ENCODE measurements at regions not wholly inside any gene's neighbourhood (a gene's known extent, or its start where the extent isn't known, plus 50 kb on each side); places are given as distances from the start of the nearest gene placed in this dataset.

DNA sequence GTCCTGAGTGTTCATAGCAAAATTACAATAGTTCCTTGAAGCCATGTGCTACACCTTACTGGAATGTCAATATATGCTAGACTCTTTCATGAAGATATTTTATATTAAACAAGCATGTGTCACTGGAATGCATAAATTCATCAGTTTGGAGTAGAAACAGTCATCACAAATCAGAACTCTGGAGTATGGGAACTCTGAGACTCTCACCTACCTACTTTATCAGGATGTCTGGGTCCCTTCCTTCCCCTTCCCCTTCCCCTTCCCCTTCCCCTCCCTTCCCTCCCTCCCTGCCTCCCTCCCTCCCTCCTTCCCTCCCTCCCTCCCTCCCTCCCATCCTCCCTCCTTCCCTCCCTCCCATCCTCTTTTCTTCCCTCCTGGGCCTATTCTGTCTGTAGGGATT lies 144.7 kb upstream of the PEX5L start:
- H3K4me3 ChIP-seq (ENCODE audit: low read depth, low read length): no peak overlapping the region
- TF ChIP-seq, protein P1, sequence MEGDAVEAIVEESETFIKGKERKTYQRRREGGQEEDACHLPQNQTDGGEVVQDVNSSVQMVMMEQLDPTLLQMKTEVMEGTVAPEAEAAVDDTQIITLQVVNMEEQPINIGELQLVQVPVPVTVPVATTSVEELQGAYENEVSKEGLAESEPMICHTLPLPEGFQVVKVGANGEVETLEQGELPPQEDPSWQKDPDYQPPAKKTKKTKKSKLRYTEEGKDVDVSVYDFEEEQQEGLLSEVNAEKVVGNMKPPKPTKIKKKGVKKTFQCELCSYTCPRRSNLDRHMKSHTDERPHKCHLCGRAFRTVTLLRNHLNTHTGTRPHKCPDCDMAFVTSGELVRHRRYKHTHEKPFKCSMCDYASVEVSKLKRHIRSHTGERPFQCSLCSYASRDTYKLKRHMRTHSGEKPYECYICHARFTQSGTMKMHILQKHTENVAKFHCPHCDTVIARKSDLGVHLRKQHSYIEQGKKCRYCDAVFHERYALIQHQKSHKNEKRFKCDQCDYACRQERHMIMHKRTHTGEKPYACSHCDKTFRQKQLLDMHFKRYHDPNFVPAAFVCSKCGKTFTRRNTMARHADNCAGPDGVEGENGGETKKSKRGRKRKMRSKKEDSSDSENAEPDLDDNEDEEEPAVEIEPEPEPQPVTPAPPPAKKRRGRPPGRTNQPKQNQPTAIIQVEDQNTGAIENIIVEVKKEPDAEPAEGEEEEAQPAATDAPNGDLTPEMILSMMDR (IDR thresholded peaks at IDR 0.05; ENCODE audit: low read depth, low read length, missing control alignments): no peak
- no peak for DNase-seq (ENCODE audit: low read depth)

DNA sequence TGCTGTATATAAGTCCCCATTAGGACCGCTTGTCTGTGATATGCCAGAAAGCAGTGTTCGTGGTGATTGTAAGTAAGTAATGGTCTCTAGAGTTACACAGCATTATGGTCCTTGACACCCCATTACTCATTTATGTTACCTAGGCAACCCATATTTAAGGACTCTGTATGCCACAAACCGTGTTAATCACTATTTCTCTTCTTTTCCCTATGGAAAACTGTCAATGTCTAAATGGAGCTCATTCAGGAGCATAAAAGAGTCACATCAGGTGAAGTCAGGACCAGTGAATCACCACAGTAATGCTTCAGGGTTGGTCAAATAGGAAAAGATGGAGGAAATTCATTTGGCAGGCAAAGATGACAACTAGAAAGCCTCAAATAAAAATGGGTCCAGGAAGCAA lies 146.6 kb upstream of the PEX5L start:
- DNase-seq (ENCODE audit: low read depth): no peak
- TF ChIP-seq, protein P1 (IDR thresholded peaks at IDR 0.05; ENCODE audit: low read depth, low read length, missing control alignments): no peak
- no peak overlapping the region for H3K4me3 ChIP-seq (ENCODE audit: low read depth, low read length)

DNA sequence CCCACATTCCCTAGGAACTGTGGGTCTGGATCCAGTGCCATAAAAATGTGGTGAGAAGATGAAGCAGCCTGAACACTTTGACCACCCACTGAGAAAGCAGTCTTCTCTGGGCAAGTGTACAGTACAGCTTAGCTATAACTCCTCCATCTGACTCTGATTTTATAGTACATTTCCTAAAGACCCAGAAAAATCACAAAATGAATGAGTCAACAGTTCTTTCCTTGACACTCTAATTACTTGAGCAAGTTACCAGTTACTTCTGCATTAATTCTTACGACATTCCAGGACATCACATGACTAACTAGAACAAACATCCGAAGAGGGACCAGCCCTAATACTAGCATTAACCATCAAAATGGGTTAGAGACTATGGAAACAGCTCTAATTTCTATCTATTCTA lies 148.1 kb upstream of the PEX5L start:
- no peak overlapping the region for H3K4me3 ChIP-seq (ENCODE audit: low read depth, low read length)
- no peak for DNase-seq (ENCODE audit: low read depth)
- TF ChIP-seq, protein P1 (IDR thresholded peaks at IDR 0.05; ENCODE audit: low read depth, low read length, missing control alignments): no peak

DNA sequence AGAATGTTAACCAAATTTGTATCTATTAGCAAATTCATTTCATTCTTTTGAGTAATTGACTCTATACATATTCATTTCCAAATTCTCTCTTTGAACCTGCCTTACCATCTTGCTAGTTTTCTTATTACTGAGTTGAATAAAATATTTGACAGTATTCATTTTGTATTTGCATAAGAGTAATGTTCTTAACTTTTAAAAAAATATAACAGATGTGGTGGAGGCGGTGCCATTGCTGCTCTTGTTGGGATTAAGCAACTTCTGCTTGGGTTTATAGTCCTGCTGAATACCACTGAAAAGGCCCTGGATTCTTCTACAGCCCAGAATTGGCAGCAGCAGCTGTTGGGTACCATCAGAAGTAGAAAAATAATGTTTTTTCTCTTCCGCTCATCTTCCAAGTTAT lies 148.9 kb upstream of the PEX5L start:
- TF ChIP-seq, protein P1 (IDR thresholded peaks at IDR 0.05; ENCODE audit: low read depth, low read length, missing control alignments): no peak

DNA sequence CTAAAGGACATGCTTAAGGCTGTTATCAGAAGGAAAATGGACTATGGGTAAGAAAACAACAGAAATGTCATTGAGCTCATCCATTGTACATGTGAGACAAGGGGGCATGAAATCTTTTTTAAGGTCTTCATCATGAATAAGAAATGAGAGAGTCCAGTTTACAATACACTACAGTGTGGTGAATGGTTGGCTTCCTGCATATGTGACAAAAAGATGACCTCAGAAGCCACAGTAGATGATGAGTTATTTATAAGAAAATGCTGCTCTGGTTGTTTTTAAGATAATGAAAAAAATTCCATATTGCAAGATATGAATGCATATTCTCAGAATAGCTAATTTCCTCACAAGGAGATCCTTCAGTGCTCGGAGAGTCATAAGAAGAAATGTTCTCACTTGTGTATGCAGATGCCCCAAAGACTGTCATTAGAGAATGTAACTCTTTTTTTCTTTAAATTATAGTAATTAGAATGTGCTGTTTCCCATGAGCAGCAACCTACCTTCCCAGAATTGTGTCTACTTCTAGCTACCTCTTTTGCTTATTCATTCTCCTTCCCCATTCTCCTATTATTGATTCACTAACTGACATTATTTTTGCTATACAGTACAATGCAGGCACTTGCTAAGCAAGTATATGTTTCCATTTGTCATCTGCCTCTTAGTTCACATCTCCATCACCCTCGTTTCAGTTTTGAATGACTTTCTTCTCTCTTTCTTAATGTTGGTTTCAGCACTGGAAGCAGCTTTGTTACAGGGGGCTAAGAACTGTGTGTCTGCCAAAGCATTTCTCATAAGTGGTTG lies 152.0 kb upstream of the PEX5L start:
- TF ChIP-seq, protein P1 (IDR thresholded peaks at IDR 0.05; ENCODE audit: low read depth, low read length, missing control alignments): no peak
- no peak for DNase-seq (ENCODE audit: low read depth)
- H3K4me3 ChIP-seq (ENCODE audit: low read depth, low read length): no peak overlapping the region

More for the DNA sequence above, 148.9 kb upstream of the PEX5L start:
- no peak overlapping the region for H3K4me3 ChIP-seq (ENCODE audit: low read depth, low read length)
- DNase-seq (ENCODE audit: low read depth): no peak

DNA sequence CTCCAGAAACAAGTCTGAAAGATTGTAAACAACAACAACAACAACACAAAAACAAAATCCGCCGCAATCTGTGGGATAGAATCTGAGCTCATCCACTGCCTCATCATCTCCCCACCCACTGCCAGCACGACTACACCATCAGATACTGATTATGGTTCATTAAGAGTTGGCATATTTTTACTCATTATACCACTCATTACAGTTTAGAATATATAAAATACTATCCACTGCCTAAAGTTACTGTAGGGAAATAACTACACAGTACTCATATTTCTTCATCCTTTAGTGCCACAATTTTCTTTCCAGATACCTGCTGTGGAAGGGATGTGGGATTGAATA lies 152.5 kb upstream of the PEX5L start:
- TF ChIP-seq, protein P1 (IDR thresholded peaks at IDR 0.05; ENCODE audit: low read depth, low read length, missing control alignments): no peak
- H3K4me3 ChIP-seq (ENCODE audit: low read depth, low read length): no peak overlapping the region
- DNase-seq (ENCODE audit: low read depth): no peak

DNA sequence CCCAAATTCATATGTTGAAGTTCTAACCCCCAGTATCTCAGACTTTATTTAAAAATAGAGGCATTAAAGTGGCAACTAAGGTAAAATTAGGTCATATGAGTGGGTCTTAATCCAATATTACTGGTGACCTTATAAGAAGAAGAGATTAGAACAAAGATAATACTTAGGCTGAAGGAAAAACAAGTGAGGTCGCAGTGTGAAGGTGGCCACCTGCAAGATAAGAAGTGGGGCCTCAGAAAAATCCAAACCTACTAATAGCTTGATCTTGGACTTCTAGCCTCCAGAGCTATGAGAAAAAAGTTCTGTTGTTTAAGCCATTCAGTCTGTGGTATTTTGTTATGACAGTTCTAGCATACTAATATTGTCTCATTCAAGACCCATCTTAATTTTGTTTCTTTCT lies 159.9 kb upstream of the PEX5L start:
- TF ChIP-seq, protein P1 (IDR thresholded peaks at IDR 0.05; ENCODE audit: low read depth, low read length, missing control alignments): no peak
- H3K4me3 ChIP-seq (ENCODE audit: low read depth, low read length): no peak overlapping the region
- DNase-seq (ENCODE audit: low read depth): no peak
